GM12892 (cell line): ENCODE measurements at regions not wholly inside any gene's neighbourhood (a gene's known extent, or its start where the extent isn't known, plus 50 kb on each side); places are given as distances from the start of the nearest gene placed in this dataset.

Experiments used
- POLR2A ChIP-seq: IDR thresholded peaks from 2 replicates; pipeline ENCODE4 v1.6.1; 2011; ENCODE audit warnings: low read depth, low read length, control low read depth
- POLR2AphosphoS5 ChIP-seq: IDR thresholded peaks from 2 replicates; pipeline ENCODE4 v1.6.1; 2011; ENCODE audit warnings: low read depth, low read length, control low read depth
- TAF1 ChIP-seq: IDR thresholded peaks from 2 replicates; pipeline ENCODE4 v1.6.1; 2011; ENCODE audit warnings: low read depth, mild to moderate bottlenecking, control low read depth, low read length, borderline replicate concordance

DNA sequence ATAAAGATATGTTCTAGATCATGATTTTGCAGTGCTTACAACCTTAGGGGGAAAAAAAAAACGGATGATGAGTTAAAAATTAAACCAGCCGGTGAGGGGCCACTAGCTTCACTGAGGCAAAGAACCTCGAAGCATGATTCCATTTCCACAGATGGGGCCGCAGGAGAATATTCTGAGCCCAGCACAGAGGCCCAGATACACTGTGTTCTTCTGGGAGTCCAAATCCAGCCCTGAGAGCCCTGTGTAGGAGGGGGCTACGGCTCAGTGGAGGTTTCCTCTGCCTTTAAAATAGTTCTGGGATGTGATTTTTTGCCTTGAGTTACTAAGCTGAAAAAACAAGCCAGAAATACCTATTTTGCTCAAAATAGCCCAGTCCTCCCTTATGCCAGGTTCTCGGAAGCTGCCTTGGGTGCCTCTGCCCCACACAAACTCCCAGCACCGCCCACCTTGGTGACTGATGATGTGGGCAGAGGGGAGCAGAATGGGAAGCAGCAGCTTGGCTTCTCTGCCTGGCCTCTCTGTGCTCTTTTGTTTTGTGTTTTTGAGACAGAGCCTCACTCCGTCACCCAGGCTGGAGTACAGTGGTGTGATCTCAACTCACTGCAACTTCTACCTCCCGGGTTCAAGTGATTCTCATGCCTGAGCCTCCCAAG, 105.4 kb upstream of the BCL2L14 start:
- TF ChIP-seq POLR2A (no peak), TAF1 (no peak), POLR2AphosphoS5 (no peak)
